RCC 7860 (cell line): ENCODE measurements at regions not wholly inside any gene's neighbourhood (a gene's known extent, or its start where the extent isn't known, plus 50 kb on each side); places are given as distances from the start of the nearest gene placed in this dataset.

Experiments
- DNase-seq: peaks from one replicate; pipeline ENCODE4 v3.0.0-alpha.2; 2015; ENCODE audit warnings: low spot score
- FAIRE-seq: peaks from 2 replicates; lab custom pipeline; 2012; peaks lifted over from hg19 to GRCh38; lab: Jason Lieb, UNC

DNA sequence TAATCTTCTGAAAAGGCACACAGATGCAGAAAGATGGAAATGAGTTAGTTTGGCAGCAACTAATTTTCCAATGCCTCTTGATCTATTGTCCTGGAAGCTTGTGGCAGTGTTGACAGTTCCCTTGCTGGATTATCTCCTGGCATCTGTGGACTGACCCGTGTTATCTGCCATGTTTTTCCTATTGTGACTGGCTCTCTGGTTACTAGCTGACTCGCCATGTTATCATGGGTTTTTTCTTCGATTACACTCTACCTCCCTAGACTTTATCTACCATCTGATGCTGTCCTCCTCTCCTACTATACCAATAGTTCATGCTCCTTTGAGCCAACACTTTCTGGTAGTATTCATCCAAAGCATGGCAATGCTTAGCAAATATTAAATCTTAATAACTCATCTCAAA lies 63.3 kb upstream of the FLRT2 start:
- FAIRE-seq (no peak), DNase-seq (peak; percentile 63)

DNA sequence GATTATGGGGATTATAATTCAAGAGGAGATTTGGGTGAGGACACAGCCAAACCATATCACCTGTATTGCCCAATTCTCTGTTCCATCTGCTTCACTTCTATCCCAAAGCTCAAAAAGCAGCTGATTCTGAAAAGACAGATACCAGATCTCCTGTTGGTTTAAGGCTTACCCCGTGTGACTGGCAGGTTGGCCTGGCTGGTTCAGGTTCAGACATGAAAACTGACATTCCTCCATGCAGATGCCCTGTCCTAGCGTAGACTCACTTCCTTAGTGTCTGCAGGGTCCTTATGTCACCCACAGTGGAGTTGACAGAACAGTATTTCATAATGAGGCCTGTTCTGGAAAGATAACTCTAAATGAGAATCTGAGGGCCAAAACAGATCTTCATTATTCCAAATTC lies 61.1 kb upstream of the FLRT2 start:
- FAIRE-seq (no peak), DNase-seq (no peak)

DNA sequence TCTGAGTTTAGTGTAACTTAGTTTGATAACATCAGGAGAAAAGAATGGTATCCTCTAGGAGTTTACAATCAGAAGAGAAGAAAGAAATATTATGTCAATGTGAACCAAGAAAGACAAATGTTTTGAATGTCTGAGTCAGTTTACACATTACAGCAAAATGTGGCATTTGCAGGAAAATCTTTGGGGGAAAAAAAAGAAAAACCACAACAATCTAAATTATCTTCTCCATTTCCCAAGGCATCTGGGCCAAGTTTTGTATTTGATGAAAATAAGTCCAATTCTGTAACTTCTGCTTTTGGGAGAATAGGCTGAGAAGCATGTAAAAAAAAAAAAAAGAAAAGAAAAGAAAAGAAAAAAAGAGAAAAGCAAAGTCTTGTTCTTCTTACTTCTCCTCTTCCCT lies 58.8 kb upstream of the FLRT2 start:
- DNase-seq (no peak), FAIRE-seq (no peak)

DNA sequence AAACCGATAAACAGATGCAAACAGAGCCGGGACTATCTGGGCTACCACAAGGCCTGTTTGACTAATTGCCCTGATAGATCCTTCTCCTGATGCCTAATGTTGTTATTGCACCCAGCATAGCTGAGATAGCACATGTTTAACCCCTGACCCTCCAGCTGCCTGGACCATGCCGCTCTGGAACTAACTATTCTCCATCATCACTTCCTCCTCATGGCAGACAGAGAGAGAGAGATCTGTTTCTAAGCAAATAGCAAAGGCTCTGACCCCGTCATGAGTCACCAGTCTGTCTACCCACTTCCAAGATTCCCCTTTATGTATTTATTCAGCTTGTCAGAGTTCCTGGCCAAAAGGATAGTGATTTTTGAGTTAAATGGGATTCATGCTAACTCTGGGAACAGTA lies 58.2 kb upstream of the FLRT2 start:
- FAIRE-seq (peak; percentile 62), DNase-seq (peak; percentile 75)

DNA sequence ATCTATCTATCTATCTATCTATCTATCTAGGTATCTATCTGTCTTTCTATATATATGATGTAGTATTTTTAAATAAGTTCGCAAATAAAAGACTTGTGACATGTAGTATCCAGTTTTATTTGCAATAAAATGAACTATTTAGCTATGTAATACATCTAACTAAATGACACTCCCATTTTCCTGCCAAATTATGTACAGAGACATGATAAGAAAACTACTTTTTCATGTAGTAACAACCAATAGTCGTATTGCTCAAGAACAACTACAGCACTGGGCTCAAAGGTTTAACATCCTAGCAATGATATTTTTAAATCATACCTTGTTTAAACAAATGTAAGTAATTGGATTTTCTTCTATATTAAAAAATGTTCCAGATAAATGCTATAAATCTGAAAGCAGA lies 55.5 kb upstream of the FLRT2 start:
- FAIRE-seq (no peak), DNase-seq (no peak)

DNA sequence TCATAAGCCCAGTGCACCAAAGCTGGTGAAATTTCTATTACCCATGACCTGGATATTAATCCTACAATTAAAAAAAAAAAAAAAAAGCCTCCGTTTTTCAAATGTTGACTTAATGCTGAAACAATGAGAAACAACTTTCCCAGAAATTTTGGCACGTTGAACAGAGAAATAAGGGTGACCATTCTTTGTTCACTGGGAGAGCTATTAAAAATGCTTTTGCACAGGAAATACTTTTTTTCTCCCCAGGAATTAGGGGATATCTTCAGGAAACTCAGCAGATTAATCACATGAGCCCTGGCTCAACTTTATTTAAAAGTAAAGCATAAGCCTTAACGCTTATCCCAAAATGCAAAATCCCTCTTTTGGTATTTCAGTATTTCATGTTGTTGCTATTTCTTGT lies 54.8 kb upstream of the FLRT2 start:
- DNase-seq (no peak), FAIRE-seq (no peak)

DNA sequence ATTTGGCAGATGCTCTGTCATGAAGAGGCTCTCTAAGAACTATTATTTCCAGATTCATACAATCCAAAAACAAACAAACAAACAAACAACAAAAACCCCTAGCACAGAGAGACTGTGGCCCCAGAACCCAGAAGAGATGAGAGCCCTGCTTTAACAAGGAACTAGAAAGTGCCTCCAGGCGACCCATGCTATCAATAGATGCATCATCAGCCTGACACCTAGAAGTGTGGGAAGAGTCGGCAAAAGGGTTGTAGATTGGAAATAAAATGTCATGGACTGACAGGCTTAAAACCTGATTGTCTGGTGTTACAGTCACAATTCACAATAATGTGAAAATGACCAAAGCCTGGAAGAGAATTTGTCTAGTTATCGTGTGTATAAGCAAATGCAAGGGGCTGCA lies 50.6 kb upstream of the FLRT2 start:
- FAIRE-seq (no peak), DNase-seq (no peak)

DNA sequence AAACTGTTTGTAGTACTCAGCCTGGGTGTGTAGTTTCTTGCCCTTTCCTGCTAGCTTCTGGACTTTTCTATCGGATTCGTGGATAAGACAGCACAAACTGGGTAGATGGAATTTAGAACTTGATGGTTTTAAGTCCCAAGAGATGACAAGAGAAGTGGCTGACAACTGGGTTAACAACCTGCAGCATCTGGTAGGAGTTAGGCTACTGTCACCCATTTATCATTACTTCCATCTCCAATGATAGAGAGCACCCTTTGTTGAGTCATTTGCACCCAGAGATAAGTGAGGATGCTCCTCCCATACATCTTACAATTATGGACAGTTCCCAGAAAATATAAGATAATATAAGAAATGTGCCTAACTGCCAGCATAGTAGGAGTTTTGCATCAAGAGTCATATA lies 50.2 kb upstream of the FLRT2 start:
- no peak for FAIRE-seq
- no peak for DNase-seq
